Upper lobe of left lung (tissue), 4 donors: ENCODE measurements at regions not wholly inside any gene's neighbourhood (a gene's known extent, or its start where the extent isn't known, plus 50 kb on each side); places are given as distances from the start of the nearest gene placed in this dataset.

Source experiments
- POLR2A ChIP-seq, 4 donors: fragments of 450-650 bp; IDR thresholded peaks; one replicate each; pipeline ENCODE4 v1.5.1; 2016 to 2017; ENCODE audit warnings: antibody characterized with exemption in 4 of 4, mild to moderate bottlenecking in 2 of 4
- POLR2AphosphoS5 ChIP-seq, 2 donors: sonication (generic); formaldehyde crosslinking; IDR thresholded peaks; one replicate each; pipeline ENCODE4 v1.5.1; 2017; ENCODE audit warnings: antibody characterized with exemption in 2 of 2
- TF ChIP-seq, protein P1 (sequence below), 6 experiments: fragments of 450-650 bp in 4 of 6; fragments of 200-600 bp in 2 of 6; sonication (generic) in 2 of 6; IDR thresholded peaks; one replicate each; pipeline ENCODE4 v1.5.1; 2016 to 2019; ENCODE audit warnings: antibody characterized with exemption in 6 of 6

DNA sequence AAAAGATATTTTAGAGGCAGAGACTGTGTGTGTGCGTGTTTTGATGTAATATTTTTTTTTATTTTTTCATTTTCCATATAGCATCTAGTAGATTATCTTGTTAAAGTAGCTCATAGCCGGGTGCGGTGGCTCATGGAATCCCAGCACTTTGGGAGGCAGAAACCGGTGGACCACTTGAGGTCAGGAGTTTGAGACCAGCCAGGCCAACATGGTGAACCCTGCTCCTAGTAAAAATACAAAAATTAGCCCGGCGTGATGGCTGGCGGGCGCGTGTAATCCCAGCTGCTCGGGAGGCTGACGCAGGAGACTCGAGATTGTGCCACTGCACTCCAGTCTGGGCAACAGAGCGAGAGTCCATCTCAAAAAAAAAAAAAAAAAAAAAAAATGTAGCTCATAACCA, 1481.2 kb upstream of the CADM2 start:
- TF ChIP-seq, protein P1, sequence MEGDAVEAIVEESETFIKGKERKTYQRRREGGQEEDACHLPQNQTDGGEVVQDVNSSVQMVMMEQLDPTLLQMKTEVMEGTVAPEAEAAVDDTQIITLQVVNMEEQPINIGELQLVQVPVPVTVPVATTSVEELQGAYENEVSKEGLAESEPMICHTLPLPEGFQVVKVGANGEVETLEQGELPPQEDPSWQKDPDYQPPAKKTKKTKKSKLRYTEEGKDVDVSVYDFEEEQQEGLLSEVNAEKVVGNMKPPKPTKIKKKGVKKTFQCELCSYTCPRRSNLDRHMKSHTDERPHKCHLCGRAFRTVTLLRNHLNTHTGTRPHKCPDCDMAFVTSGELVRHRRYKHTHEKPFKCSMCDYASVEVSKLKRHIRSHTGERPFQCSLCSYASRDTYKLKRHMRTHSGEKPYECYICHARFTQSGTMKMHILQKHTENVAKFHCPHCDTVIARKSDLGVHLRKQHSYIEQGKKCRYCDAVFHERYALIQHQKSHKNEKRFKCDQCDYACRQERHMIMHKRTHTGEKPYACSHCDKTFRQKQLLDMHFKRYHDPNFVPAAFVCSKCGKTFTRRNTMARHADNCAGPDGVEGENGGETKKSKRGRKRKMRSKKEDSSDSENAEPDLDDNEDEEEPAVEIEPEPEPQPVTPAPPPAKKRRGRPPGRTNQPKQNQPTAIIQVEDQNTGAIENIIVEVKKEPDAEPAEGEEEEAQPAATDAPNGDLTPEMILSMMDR (IDR thresholded peaks at IDR 0.05) = no peak
- no peak for TF ChIP-seq POLR2AphosphoS5 (IDR thresholded peaks at IDR 0.05)
- TF ChIP-seq POLR2A (IDR thresholded peaks at IDR 0.05) = no peak
